Endothelial cell of umbilical vein (primary cell): ENCODE measurements at regions not wholly inside any gene's neighbourhood (a gene's known extent, or its start where the extent isn't known, plus 50 kb on each side); places are given as distances from the start of the nearest gene placed in this dataset.

Source experiments
- BruUV-seq: library from RNA; stranded (reverse); fragments of 400-500 nt; replicated peaks from 2 replicates; lab custom pipeline; 2021; lab: Mats Ljungman, UMichigan
- CTCF ChIA-PET: fragments of 300-600, 350-600 bp; sonication (Branson Sonifier 250); formaldehyde crosslinking; loops from one replicate; lab custom pipeline; 2021; ENCODE audit warnings: antibody characterized with exemption, inconsistent platforms; lab: Charles Lee
- POLR2A ChIA-PET: fragments of 300-600, 350-600 bp; sonication (Branson Sonifier 250); formaldehyde crosslinking; loops from one replicate; lab custom pipeline; 2021; ENCODE audit warnings: antibody characterized with exemption, inconsistent platforms; lab: Charles Lee
- DNase-seq: peaks from one replicate; pipeline ENCODE4 v3.0.0-alpha.2; 2011; ENCODE audit warnings: low read depth, low spot score
- FAIRE-seq: peaks from 2 replicates; lab custom pipeline; 2011; peaks lifted over from hg19 to GRCh38; lab: Jason Lieb, UNC
- H2AFZ ChIP-seq: 2 replicates; pipeline ENCODE4 v1.6.0; 2012; ENCODE audit warnings: low read depth, low read length, control low read depth, inconsistent platforms
- H3K27ac ChIP-seq: 2 replicates; pipeline ENCODE4 v1.5.1; 2011; ENCODE audit warnings: low read depth, mild to moderate bottlenecking, control low read depth, low read length, moderate library complexity; ENCODE audit not compliant: insufficient read depth
- H3K27me3 ChIP-seq, 2 experiments: 2 replicates each; pipeline versions ENCODE4 v1.6.0 to v1.6.1; 2011; ENCODE audit warnings: low read length in 2 of 2, mixed read lengths in 1 of 2; ENCODE audit not compliant: control insufficient read depth in 2 of 2, insufficient read depth in 2 of 2
- H3K36me3 ChIP-seq, 2 experiments: 2 replicates in 1 of 2; 3 replicates in 1 of 2; pipeline ENCODE4 v1.5.1; 2011; ENCODE audit warnings: low read length in 2 of 2, mild to moderate bottlenecking in 1 of 2, moderate library complexity in 1 of 2; ENCODE audit not compliant: control insufficient read depth in 2 of 2, insufficient read depth in 2 of 2; ENCODE audit errors: extremely low read depth in 1 of 2
- H3K4me1 ChIP-seq: 3 replicates; pipeline ENCODE4 v1.5.1; 2011; ENCODE audit warnings: mild to moderate bottlenecking, low read length; ENCODE audit not compliant: control insufficient read depth, insufficient read depth; ENCODE audit errors: extremely low read depth
- H3K4me2 ChIP-seq: 2 replicates; pipeline ENCODE4 v1.6.1; 2011; ENCODE audit warnings: low read length, control low read depth, mixed read lengths; ENCODE audit not compliant: insufficient read depth
- H3K4me3 ChIP-seq, 3 experiments: fragments of 200-600 bp in 1 of 3; sonication (generic), shearing (Covaris generic) in 1 of 3; replicated peaks in 1 of 3; 2 replicates each; pipeline ENCODE4 v1.5.1; 2011 to 2016; ENCODE audit warnings: control low read depth in 3 of 3, low read length in 3 of 3, mild to moderate bottlenecking in 2 of 3, inconsistent platforms in 1 of 3, low read depth in 1 of 3, moderate library complexity in 1 of 3; ENCODE audit not compliant: insufficient read depth in 1 of 3
- H3K79me2 ChIP-seq: 2 replicates; pipeline ENCODE4 v1.6.0; 2012; ENCODE audit warnings: low read length, inconsistent platforms; ENCODE audit not compliant: control insufficient read depth, insufficient read depth
- H3K9ac ChIP-seq: replicated peaks from 2 replicates; pipeline ENCODE3; 2011; ENCODE audit warnings: low read length, control low read depth; ENCODE audit not compliant: insufficient read depth; ENCODE audit errors: extremely low read depth
- H3K9me1 ChIP-seq: replicated peaks from 3 replicates; pipeline ENCODE4 v1.6.0; 2011; ENCODE audit warnings: mild to moderate bottlenecking, low read length; ENCODE audit not compliant: control insufficient read depth, insufficient read depth; ENCODE audit errors: extremely low read depth
- H3K9me3 ChIP-seq: replicated peaks from 2 replicates; pipeline ENCODE4 v1.5.1; 2012; ENCODE audit warnings: low read length, inconsistent platforms; ENCODE audit not compliant: control insufficient read depth, insufficient read depth
- H4K20me1 ChIP-seq: replicated peaks from 2 replicates; pipeline ENCODE3; 2011; ENCODE audit warnings: mild to moderate bottlenecking, low read length; ENCODE audit not compliant: control insufficient read depth, insufficient read depth; ENCODE audit errors: extremely low read depth
- EZH2 ChIP-seq: IDR thresholded peaks from 2 replicates; pipeline ENCODE4 v1.6.1; 2012; ENCODE audit warnings: borderline replicate concordance, low read depth, mild to moderate bottlenecking, moderate library complexity, low read length, inconsistent platforms; ENCODE audit not compliant: severe bottlenecking
- FOS ChIP-seq: IDR thresholded peaks from 2 replicates; pipeline ENCODE4 v1.6.1; 2011; ENCODE audit warnings: mild to moderate bottlenecking, low read length, moderate library complexity, borderline replicate concordance; ENCODE audit not compliant: insufficient read depth
- GATA2 ChIP-seq: IDR thresholded peaks from 2 replicates; pipeline ENCODE4 v1.7.0; 2011; ENCODE audit warnings: low read depth, mild to moderate bottlenecking, moderate library complexity, mixed read lengths, low read length; ENCODE audit not compliant: insufficient read length, insufficient read depth
- JUN ChIP-seq: IDR thresholded peaks from 2 replicates; pipeline ENCODE4 v1.6.1; 2011; ENCODE audit warnings: borderline replicate concordance, low read depth; ENCODE audit not compliant: insufficient read length, insufficient read depth
- MYC ChIP-seq: IDR thresholded peaks from one replicate; pipeline ENCODE4 v1.6.1; 2011; ENCODE audit warnings: mild to moderate bottlenecking, low read depth, low read length
- POLR2A ChIP-seq: IDR thresholded peaks from 2 replicates; pipeline ENCODE4 v1.6.1; 2012; ENCODE audit warnings: low read depth, mild to moderate bottlenecking, control low read depth, low read length
- POLR2AphosphoS5 ChIP-seq: IDR thresholded peaks from 2 replicates; pipeline ENCODE4 v1.6.1; 2012; ENCODE audit warnings: low read depth, mild to moderate bottlenecking, control low read depth, low read length, moderate library complexity; ENCODE audit not compliant: insufficient read depth
- dilution Hi-C: fragments of 300-500 bp; cut with MboI; formaldehyde crosslinking; loops from one replicate; pipeline ENCODE4 v1.15.0; 2019; ENCODE audit warnings: low sequenced_read_pairs; ENCODE audit not compliant: extremely low pct_ligation_motif_present
- intact Hi-C: fragments of 100-400 bp; cut with micrococcal nuclease; formaldehyde crosslinking; loops from one replicate; pipeline ENCODE4 v1.10.0; 2022
- TF ChIP-seq, protein P1 (sequence below): IDR thresholded peaks from 2 replicates; pipeline ENCODE4 v1.6.1; 2011; ENCODE audit not compliant: insufficient read depth, insufficient read length
- TF ChIP-seq, protein P2 (sequence below), 2 donors: IDR thresholded peaks; 1 replicate in 1 of 2; 2 replicates in 1 of 2; pipeline ENCODE4 v1.5.1; 2011; ENCODE audit warnings: low read length in 2 of 2, mild to moderate bottlenecking in 2 of 2, moderate library complexity in 2 of 2, control low read depth in 1 of 2, inconsistent platforms in 1 of 2, low read depth in 1 of 2; ENCODE audit not compliant: insufficient read depth in 1 of 2; ENCODE audit errors: extremely low read depth in 1 of 2

DNA sequence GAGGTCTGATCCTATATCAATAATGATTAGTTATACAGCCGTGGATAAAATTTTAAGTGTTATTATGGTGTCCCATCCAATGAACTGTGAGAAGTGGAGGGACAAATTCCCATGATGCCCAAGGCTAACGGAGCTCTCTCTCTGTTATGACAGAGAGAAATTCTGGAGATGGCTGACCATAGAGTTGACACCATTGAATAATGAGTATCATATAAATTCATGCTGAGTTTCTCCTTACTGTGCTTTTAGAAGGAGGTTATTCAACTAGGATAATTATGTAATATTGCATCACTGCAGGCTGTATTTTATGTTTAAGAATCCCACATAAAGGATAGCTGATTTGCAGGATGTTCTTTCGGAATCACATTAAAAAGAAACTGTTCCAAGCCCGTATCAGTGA lies 82.9 kb downstream of the PYDC2 start:
- H3K27ac ChIP-seq = no peak overlapping the region
- intact Hi-C loops = no loop called here
- no peaks in the 10 kb centered on the region for H4K20me1 ChIP-seq
- dilution Hi-C loops = no loop called here
- DNase-seq (no peak), FAIRE-seq (no peak)
- TF ChIP-seq, protein P1, sequence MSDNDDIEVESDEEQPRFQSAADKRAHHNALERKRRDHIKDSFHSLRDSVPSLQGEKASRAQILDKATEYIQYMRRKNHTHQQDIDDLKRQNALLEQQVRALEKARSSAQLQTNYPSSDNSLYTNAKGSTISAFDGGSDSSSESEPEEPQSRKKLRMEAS = no peak
- TF ChIP-seq JUN (no peak), POLR2A (no peak), FOS (no peak), GATA2 (no peak)
- no peaks in the 10 kb centered on the region for H3K36me3 ChIP-seq
- no peak overlapping the region for H3K4me3 ChIP-seq
- no peaks in the 10 kb centered on the region for H3K9me1 ChIP-seq
- no peak overlapping the region for H3K9ac ChIP-seq
- no peaks in the 10 kb centered on the region for H3K27me3 ChIP-seq
- H3K9me3 ChIP-seq = no peaks in the 10 kb centered on the region
- H3K4me1 ChIP-seq = no peaks in the 10 kb centered on the region
- POLR2A ChIA-PET = no interaction called here
- H3K79me2 ChIP-seq = no peaks in the 10 kb centered on the region
- H3K4me2 ChIP-seq = no peak overlapping the region
- H2AFZ ChIP-seq = no peak overlapping the region
- CTCF ChIA-PET = no interaction called here
- BruUV-seq = no TSS peak

DNA sequence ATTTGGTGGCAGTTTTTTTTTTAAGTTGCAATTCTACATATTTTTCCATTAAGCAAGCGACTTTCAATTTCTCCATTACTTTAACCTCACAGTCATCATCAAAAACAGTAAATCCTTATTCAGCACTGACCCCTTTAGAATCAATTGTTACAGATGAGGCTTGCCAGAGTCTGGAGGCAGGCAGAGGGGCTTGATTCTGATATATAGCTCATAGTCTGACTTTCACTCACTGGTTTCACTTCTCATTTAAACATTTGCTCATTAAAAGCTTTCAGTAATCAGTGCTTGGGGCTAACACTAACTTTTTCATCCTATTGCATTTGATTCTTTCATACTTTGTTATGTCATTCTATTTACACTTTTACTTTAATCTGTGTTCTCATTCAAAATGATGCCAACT lies 88.4 kb downstream of the PYDC2 start:
- DNase-seq (no peak), FAIRE-seq (no peak)
- Histone ChIP-seq H3K36me3 (no peaks in the 10 kb centered on the region), H3K9me1 (no peaks in the 10 kb centered on the region), H4K20me1 (no peaks in the 10 kb centered on the region), H3K9ac (no peak overlapping the region), H3K27me3 (no peaks in the 10 kb centered on the region), H2AFZ (no peak overlapping the region), H3K9me3 (no peaks in the 10 kb centered on the region), H3K27ac (no peak overlapping the region), H3K4me1 (no peaks in the 10 kb centered on the region), H3K4me3 (no peak overlapping the region), H3K79me2 (no peaks in the 10 kb centered on the region), H3K4me2 (no peak overlapping the region)
- intact Hi-C loops = no loop called here
- CTCF ChIA-PET = no interaction called here
- dilution Hi-C loops = no loop called here
- no peak for TF ChIP-seq EZH2
- no peak for TF ChIP-seq JUN
- TF ChIP-seq FOS = no peak
- TF ChIP-seq, protein P2, sequence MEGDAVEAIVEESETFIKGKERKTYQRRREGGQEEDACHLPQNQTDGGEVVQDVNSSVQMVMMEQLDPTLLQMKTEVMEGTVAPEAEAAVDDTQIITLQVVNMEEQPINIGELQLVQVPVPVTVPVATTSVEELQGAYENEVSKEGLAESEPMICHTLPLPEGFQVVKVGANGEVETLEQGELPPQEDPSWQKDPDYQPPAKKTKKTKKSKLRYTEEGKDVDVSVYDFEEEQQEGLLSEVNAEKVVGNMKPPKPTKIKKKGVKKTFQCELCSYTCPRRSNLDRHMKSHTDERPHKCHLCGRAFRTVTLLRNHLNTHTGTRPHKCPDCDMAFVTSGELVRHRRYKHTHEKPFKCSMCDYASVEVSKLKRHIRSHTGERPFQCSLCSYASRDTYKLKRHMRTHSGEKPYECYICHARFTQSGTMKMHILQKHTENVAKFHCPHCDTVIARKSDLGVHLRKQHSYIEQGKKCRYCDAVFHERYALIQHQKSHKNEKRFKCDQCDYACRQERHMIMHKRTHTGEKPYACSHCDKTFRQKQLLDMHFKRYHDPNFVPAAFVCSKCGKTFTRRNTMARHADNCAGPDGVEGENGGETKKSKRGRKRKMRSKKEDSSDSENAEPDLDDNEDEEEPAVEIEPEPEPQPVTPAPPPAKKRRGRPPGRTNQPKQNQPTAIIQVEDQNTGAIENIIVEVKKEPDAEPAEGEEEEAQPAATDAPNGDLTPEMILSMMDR (IDR thresholded peaks at IDR 0.05; ENCODE audit: extremely low read depth in 1 of 2, insufficient read depth in 1 of 2, low read depth in 1 of 2, low read length in 2 of 2) = no peak
- no peak for TF ChIP-seq GATA2
- TF ChIP-seq, protein P1 = no peak
- TF ChIP-seq POLR2AphosphoS5 = no peak
- TF ChIP-seq POLR2A = no peak
- no peak for TF ChIP-seq MYC
- no TSS peak for BruUV-seq
- POLR2A ChIA-PET = no interaction called here
